SU-DHL-6 (cell line): ENCODE measurements at regions not wholly inside any gene's neighbourhood (a gene's known extent, or its start where the extent isn't known, plus 50 kb on each side); places are given as distances from the start of the nearest gene placed in this dataset.

ENCODE experiments used
- H2AFZ ChIP-seq: fragments of 200-600 bp; sonication (generic); 2 replicates; pipeline ENCODE4 v1.6.1; 2014; ENCODE audit warnings: low read depth, mild to moderate bottlenecking, moderate library complexity, mixed read lengths, antibody characterized with exemption, low read length; ENCODE audit not compliant: severe bottlenecking
- H3F3A ChIP-seq: fragments of 200-600 bp; shearing (Covaris generic); 2 replicates; pipeline ENCODE4 v1.6.0; 2016; ENCODE audit warnings: antibody characterized with exemption, mild to moderate bottlenecking; ENCODE audit not compliant: insufficient read depth
- H3K27ac ChIP-seq: fragments of 200-600 bp; sonication (generic); 2 replicates; pipeline ENCODE4 v1.5.1; 2016; ENCODE audit warnings: low read depth, mild to moderate bottlenecking, low read length, moderate library complexity, mixed read lengths
- H3K27me3 ChIP-seq: fragments of 200-600 bp; sonication (generic), shearing (Covaris generic); 2 replicates; pipeline ENCODE4 v1.6.0; 2014; ENCODE audit warnings: mild to moderate bottlenecking, low read length
- H3K36me3 ChIP-seq: fragments of 200-600 bp; sonication (generic); 2 replicates; pipeline ENCODE4 v1.6.1; 2014; ENCODE audit warnings: mild to moderate bottlenecking, low read length, mixed read lengths
- H3K4me2 ChIP-seq: fragments of 300-600, 200-600 bp; shearing (Covaris generic), sonication (generic); 2 replicates; pipeline ENCODE4 v1.6.0; 2014; ENCODE audit warnings: low read length, low read depth, mild to moderate bottlenecking; ENCODE audit not compliant: poor library complexity, severe bottlenecking
- H3K4me3 ChIP-seq: fragments of 200-600 bp; sonication (generic); 2 replicates; pipeline ENCODE4 v1.5.1; 2014; ENCODE audit warnings: antibody characterized with exemption, low read length, mild to moderate bottlenecking, mixed read lengths; ENCODE audit not compliant: insufficient read depth, poor library complexity, severe bottlenecking
- H3K79me2 ChIP-seq: fragments of 200-600 bp; sonication (generic); 2 replicates; pipeline ENCODE4 v1.6.1; 2014; ENCODE audit warnings: mild to moderate bottlenecking, low read length, moderate library complexity; ENCODE audit not compliant: insufficient read depth
- H3K9ac ChIP-seq: fragments of 200-600 bp; sonication (generic); 2 replicates; pipeline ENCODE4 v1.7.0; 2014; ENCODE audit warnings: mild to moderate bottlenecking, low read length
- H3K9me2 ChIP-seq: fragments of 200-600 bp; sonication (generic); replicated peaks from 2 replicates; pipeline ENCODE4 v1.6.1; 2014; ENCODE audit warnings: low read length; ENCODE audit not compliant: insufficient read depth
- H3K9me3 ChIP-seq: fragments of 200-600 bp; sonication (generic); 2 replicates; pipeline ENCODE4 v1.6.1; 2014; ENCODE audit warnings: low read length, mixed read lengths; ENCODE audit not compliant: insufficient read depth
- H4K20me1 ChIP-seq: fragments of 200-600 bp; sonication (generic); 2 replicates; pipeline ENCODE4 v1.6.1; 2014; ENCODE audit warnings: low read depth, mild to moderate bottlenecking, antibody characterized with exemption, low read length, moderate library complexity, mixed read lengths
- EZH2phosphoT487 ChIP-seq: fragments of 200-600 bp; sonication (generic), shearing (Covaris generic); conservative IDR thresholded peaks from 2 replicates; pipeline ENCODE4 v1.6.1; 2018; ENCODE audit warnings: mild to moderate bottlenecking, antibody characterized with exemption, low read length, moderate library complexity, mixed read lengths
- TF ChIP-seq, protein P1 (sequence below): fragments of 200-600 bp; sonication (generic); IDR thresholded peaks from one replicate; pipeline ENCODE4 v1.5.1; 2017; ENCODE audit warnings: antibody characterized with exemption, mild to moderate bottlenecking, low read length, moderate library complexity; ENCODE audit not compliant: insufficient read depth, poor library complexity, severe bottlenecking

DNA sequence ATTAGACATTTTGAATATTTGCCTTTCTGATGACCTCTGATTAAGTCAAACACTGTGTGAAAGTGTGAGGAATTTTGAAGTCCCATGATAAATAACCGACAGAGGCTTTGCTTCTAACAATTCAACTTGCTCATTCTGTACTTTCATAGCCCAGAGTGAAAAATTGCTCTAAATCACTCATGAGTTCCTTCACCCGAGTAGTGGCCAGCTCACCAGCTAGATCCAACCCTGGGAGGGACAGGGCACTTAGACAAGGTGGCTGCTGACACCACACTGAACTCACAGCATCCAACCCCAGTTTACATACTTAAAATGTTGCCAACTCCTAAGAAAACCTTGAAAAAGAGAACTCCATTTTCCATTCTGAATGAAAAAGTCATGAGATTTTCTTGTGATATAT, 80.0 kb upstream of the LYZL1 start:
- TF ChIP-seq, protein P1, sequence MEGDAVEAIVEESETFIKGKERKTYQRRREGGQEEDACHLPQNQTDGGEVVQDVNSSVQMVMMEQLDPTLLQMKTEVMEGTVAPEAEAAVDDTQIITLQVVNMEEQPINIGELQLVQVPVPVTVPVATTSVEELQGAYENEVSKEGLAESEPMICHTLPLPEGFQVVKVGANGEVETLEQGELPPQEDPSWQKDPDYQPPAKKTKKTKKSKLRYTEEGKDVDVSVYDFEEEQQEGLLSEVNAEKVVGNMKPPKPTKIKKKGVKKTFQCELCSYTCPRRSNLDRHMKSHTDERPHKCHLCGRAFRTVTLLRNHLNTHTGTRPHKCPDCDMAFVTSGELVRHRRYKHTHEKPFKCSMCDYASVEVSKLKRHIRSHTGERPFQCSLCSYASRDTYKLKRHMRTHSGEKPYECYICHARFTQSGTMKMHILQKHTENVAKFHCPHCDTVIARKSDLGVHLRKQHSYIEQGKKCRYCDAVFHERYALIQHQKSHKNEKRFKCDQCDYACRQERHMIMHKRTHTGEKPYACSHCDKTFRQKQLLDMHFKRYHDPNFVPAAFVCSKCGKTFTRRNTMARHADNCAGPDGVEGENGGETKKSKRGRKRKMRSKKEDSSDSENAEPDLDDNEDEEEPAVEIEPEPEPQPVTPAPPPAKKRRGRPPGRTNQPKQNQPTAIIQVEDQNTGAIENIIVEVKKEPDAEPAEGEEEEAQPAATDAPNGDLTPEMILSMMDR, result no peak
- TF ChIP-seq EZH2phosphoT487, result no peak
- no peak overlapping the region for H3K4me2 ChIP-seq
- no peak overlapping the region for H3K27ac ChIP-seq
- no peak overlapping the region for H3K4me3 ChIP-seq
- H3K36me3 ChIP-seq, result no peaks in the 10 kb centered on the region
- no peaks in the 10 kb centered on the region for H4K20me1 ChIP-seq
- H3K9me3 ChIP-seq, result no peaks in the 10 kb centered on the region
- no peaks in the 10 kb centered on the region for H3K9me2 ChIP-seq
- no peaks in the 10 kb centered on the region for H3K27me3 ChIP-seq
- no peak overlapping the region for H3K9ac ChIP-seq
- no peaks in the 10 kb centered on the region for H3F3A ChIP-seq
- H3K79me2 ChIP-seq, result no peaks in the 10 kb centered on the region
- no peak overlapping the region for H2AFZ ChIP-seq

DNA sequence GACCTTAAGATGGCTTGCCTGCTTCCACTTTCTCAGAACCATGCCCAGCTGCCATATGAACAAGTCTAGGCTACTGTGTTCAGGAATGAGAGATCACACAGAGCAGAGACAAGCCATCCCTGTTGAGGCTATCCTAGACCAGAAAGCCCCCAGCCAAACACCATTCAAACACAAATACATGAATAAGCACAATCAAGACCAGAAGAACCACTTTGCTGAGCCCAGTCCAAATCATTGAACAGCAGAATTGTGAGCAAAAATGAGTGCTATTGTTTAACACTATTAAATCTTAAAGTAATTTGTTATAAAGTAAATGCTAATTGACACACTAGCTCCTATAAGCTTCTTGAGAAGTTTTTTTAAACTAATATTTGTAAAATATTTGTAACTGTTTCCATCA, 79.0 kb upstream of the LYZL1 start:
- Histone ChIP-seq H3K4me2 (no peak overlapping the region), H3K27ac (no peak overlapping the region), H2AFZ (no peak overlapping the region), H3K9me3 (no peaks in the 10 kb centered on the region), H3K79me2 (no peaks in the 10 kb centered on the region), H3K9ac (no peak overlapping the region), H3K36me3 (no peaks in the 10 kb centered on the region), H3F3A (no peaks in the 10 kb centered on the region), H3K27me3 (no peaks in the 10 kb centered on the region), H4K20me1 (no peaks in the 10 kb centered on the region), H3K9me2 (no peaks in the 10 kb centered on the region), H3K4me3 (no peak overlapping the region)
- no peak for TF ChIP-seq EZH2phosphoT487
- TF ChIP-seq, protein P1, result no peak

DNA sequence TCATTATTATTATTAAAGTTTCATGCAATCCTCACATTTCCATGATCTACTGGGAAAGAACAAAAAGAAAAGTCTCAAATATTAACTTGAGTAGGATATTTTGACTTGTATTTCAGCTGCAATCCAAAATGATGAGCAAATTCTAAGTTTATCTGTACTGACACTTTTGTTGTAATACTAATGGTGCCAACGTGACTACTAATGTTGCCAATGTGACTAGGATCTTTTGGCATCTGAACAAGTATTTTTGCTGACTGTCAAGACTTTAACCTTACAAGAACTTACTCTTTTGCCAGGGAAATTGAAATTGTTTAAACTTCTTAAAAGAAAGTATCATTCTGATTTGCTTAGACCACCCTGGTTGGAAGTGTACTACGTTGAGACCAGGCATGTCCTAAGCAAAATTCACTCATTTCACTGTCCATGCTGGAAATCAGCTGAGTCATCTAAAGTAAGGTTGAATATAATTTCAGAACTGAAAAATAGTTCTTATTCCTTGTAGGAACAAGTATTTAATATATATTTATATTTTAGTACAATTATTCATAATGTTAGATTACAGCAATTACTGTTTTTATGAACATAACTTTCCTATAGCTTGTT, 78.5 kb upstream of the LYZL1 start:
- Histone ChIP-seq H3K79me2 (no peaks in the 10 kb centered on the region), H4K20me1 (no peaks in the 10 kb centered on the region), H3K27ac (no peak overlapping the region), H3K27me3 (no peaks in the 10 kb centered on the region), H2AFZ (no peak overlapping the region), H3K9me2 (no peaks in the 10 kb centered on the region), H3K4me2 (no peak overlapping the region), H3K4me3 (no peak overlapping the region), H3F3A (no peaks in the 10 kb centered on the region), H3K9me3 (no peaks in the 10 kb centered on the region), H3K36me3 (no peaks in the 10 kb centered on the region), H3K9ac (no peak overlapping the region)
- no peak for TF ChIP-seq EZH2phosphoT487
- TF ChIP-seq, protein P1, result no peak
